Fibroblast of mammary gland (primary cell): ENCODE measurements at regions not wholly inside any gene's neighbourhood (a gene's known extent, or its start where the extent isn't known, plus 50 kb on each side); places are given as distances from the start of the nearest gene placed in this dataset.

Source experiments
- DNase-seq: peaks from one replicate; pipeline ENCODE4 v3.0.0-alpha.2; 2010; ENCODE audit warnings: low read depth
- H3K4me3 ChIP-seq: 2 replicates; pipeline ENCODE4 v1.5.1; 2011; ENCODE audit warnings: low read depth, mild to moderate bottlenecking, low read length, moderate library complexity; ENCODE audit not compliant: control insufficient read depth
- CTCF ChIP-seq: conservative IDR thresholded peaks from 2 replicates; pipeline ENCODE4 v1.5.1; 2011; ENCODE audit warnings: low read depth, low read length, inconsistent platforms; ENCODE audit not compliant: control insufficient read depth, insufficient read depth

GRCh38 chr9:108575276-108575675 lies 280.5 kb downstream of the ACTL7B start:
- no peak for DNase-seq
- TF ChIP-seq CTCF, result no peak
- no peak overlapping the region for H3K4me3 ChIP-seq

DNA sequence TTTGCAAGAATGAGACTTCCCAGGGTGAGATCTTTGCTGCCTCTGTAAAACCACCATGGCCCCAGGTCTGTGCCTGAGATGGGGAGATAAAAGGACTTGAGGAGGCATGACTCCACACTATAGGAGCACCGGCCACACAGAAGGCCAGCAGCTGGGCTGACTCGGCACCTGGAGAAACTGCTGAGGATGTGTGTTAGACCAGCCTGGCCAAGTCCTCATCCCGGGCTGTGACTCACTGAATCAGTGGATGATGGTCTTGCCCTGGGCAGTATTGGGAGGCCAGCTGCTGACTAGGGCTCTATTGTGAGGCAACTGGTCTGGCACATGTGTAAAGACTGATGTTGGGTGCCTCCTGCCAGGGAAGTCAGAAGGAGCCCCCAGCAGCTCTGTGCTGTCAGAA lies 286.2 kb downstream of the ACTL7B start:
- no peak overlapping the region for H3K4me3 ChIP-seq
- TF ChIP-seq CTCF, result no peak
- DNase-seq, result peak; percentile 87

GRCh38 chr9:108568093-108568492 lies 287.7 kb downstream of the ACTL7B start:
- H3K4me3 ChIP-seq, result no peak overlapping the region
- TF ChIP-seq CTCF, result no peak
- no peak for DNase-seq

DNA sequence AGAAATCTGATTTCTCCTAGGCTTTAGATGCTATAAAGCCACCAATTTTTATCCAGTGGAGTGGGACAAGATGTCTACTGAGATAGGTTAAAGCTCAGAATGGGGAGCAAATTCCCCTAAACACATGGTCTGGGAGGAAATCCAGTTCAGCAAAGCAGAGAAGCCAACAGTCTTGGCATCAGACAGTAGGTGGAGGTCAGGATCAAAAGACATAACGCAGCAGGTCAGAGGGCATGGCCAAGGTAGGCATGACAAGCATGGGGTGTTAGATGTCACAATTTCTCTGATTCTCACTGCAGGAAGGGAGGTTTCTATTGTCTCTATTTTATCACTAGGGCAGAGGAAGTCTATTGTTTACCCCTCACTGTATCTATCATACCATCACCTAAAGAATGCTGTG lies 288.2 kb downstream of the ACTL7B start:
- DNase-seq, result no peak
- H3K4me3 ChIP-seq, result no peak overlapping the region
- TF ChIP-seq CTCF, result no peak

GRCh38 chr9:108565651-108566378 lies 290.0 kb downstream of the ACTL7B start:
- DNase-seq, result peak; percentile 93
- H3K4me3 ChIP-seq, result no peak overlapping the region
- TF ChIP-seq CTCF, result peak; percentile 97

- DNase-seq, result no peak
- no peak for TF ChIP-seq CTCF
- H3K4me3 ChIP-seq, result no peak overlapping the region
Measured at GRCh38 chr9:108562176-108562575, 293.6 kb downstream of the ACTL7B start.
